ENCODE measurements at regions not wholly inside any gene's neighbourhood (a gene's known extent, or its start where the extent isn't known, plus 50 kb on each side); places are given as distances from the start of the nearest gene placed in this dataset.

GRCh38 chr22:22094514-22094913 is 111.9 kb upstream of the TOP3B start:
- DNase-seq (ENCODE audit: low read depth): no peak

- no peak for DNase-seq (ENCODE audit: low read depth)
Measured at GRCh38 chr22:22093743-22094142, 111.2 kb upstream of the TOP3B start.

GRCh38 chr22:22092974-22093373 is 110.4 kb upstream of the TOP3B start:
- DNase-seq (ENCODE audit: low read depth): no peak

- no peak for DNase-seq (ENCODE audit: low read depth)
Measured at GRCh38 chr22:22092101-22092500, 109.5 kb upstream of the TOP3B start.

- no peak for DNase-seq (ENCODE audit: low read depth)
Measured at GRCh38 chr22:22091400-22091878, 108.9 kb upstream of the TOP3B start.

DNA sequence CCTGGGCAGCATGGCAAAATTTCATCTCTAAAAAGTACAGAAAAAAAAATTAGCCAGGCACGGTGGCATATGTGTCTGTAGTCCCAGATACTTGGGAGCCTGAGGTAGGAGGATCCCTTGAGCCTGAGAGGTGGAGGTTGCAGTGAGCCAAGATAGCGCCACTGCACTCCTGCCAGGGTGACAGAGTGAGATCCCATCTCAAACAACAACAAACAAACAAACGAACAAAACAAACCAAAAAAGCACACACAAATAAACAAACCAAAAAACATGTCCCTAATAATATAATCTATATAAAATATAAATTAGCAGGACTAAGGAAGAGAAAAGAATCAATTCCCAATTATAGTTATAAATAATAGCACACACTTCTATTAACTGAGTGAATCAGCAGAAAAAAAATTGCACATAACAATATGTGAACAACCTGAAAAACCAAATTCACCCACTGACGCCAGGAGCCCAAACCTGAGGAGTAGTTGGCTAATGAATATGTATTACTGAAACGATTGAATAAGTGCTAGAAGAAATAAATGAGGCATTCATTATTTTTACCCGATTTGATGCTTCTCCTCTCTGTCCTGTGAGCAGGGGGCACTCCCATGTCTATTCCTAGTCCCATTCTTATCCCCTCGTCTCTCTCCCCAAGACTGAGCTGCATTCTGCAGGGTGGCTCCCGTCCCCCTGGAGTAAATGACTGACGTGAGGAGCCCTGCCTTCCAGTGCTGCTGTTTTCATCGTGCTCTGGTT is 108.2 kb upstream of the TOP3B start:
- DNase-seq (ENCODE audit: low read depth): no peak

DNA sequence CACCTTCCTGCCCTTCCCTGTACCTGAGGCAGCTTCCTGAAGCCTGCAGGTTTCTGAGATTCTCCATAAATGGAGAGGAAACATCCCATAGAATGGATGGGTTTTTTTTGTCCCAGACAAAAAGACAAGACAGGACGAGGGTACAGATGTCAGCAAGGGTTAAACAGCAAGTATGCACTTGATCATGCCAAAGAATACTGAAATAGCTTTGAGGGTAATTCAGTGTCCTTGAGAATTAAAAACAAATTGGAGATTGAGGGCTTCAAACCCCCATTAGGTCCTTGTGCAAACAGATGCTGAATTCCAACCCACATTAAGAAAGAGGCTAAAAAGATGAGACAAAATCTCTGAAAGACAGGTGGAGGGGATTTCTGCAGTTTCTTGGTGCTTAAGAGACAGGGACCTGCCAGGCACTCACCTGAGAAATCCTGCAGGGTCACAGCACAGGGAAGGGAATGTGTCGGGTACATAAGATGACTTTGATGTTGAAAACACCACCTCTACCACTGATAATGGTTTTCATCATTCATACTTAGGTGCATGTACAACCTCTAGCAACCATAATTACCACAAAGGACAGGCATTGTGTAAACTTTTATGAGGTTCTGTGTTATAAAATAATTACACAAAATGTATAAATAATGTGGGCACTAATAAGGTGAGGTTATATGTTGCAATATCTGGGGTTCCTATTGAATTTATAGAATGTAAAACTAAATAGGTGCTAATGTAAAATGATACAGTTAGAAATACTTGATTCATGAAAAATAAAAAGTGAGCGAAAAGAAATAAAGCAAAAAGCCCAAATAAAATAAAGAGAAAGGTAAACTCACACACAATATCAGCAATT is 107.1 kb upstream of the TOP3B start:
- DNase-seq (ENCODE audit: low read depth): no peak

DNA sequence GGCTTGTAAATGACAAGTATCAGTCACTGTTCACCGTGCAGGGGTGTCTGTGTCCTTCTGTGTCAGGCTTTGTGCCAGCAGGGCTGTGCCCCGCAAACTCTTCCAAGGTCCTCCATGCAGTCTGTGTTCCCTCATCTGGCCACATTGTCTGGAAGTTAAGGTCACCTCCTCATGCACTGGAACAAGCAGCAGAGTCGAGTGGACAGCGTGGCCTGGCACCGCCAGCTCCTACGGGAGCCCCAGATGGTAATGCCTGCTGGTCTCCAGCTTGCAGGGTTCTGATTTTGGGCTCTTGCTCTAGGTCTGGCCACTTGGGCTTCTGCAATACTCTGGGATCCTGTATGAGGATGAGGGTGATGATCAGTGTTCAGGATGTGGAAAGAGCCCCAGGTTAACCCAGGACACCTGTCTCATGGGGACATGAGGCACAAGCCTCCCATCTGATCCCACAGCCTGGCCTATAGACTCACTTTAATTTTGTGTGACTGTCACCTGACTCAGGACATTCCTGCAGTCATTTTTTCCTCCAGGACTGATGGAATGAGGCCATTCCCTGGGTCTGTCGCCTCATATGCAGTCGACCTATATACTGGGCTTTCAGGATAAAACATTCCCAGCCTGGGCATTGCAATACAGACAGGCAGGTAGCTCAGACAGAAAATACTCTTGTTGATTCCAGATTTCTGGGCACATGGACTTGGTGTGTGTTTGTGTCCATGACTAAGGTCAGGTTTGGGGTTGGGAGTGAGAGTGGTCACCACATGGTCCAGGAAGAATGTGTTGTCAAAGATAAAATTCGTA is 106.3 kb upstream of the TOP3B start:
- no peak for DNase-seq (ENCODE audit: low read depth)

DNA sequence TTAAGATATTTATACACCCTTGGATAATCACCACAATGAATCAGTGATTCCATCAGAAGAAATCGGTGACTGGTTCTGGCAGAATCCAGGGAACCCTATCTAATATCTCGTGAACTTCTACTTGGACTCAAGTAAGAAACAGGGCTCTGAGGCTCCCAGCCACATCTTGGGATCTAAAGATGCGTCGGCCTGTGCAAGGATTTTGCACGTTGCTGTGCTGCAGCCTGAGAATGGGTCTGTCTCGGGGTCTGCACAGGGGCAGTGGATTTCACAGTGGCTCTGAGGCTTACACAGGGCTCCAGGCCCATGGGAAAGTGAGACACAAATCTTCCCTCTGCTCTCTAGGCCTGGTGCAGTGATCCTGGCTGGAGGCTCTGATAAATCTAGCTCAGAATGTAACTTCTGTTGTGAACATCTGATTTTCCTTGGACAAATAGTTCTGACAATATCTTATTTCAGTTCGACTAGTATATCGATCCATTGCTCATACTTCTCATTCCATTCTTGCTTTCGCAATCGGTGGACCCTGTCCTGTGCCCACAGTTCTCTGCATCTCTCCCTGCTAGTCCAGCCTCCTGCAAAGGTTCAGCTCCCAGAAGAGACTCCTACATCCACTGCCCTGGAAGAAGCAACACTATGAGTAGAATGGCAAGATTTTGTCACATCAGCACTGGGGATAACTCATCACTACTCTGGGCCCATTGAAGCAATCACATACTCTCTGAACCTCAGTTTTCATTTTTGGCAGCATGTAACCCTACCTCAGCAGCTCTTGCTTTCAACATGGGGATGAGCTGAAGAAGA is 105.5 kb upstream of the TOP3B start:
- no peak for DNase-seq (ENCODE audit: low read depth)

GRCh38 chr22:22086501-22087158 is 104.0 kb upstream of the TOP3B start:
- no peak for DNase-seq (ENCODE audit: low read depth)

DNA sequence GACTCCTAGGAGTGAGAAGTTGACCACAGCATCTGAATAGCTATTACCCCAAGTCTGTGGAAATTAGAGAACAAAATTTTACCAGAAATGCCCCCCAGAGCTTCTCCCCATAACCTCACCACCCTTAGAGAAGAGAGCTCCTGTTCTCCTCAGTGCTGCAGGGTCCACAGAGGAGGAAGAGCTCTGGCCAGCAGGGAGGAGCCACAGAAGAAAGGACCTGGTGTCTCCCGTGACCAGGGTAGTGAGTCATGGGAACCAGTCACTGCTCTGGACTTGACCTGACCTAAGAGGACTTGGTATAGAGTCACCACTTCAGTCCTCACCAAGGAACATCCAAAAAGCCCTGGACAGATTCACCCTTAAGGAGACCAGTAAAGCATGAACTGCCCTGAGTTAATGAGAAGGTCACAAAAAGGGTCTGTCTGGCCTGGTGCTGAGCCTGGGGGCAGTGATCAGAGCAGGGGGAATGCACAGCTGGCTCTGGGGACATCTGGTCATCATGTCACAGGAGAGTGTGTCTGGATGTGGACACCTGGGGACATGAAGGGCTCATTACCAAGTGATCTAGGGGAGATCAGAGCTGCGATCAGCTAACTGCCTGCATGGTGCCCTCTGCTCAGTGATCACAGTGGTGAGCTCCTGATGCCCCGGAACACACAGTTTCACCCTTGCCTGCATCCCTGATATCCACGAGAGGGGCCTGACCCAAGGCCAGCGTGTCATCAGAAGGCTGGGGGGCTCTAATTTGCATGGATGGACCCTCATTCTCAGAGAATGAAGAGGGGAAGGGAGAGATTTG is 103.3 kb upstream of the TOP3B start:
- no peak for DNase-seq (ENCODE audit: low read depth)

DNA sequence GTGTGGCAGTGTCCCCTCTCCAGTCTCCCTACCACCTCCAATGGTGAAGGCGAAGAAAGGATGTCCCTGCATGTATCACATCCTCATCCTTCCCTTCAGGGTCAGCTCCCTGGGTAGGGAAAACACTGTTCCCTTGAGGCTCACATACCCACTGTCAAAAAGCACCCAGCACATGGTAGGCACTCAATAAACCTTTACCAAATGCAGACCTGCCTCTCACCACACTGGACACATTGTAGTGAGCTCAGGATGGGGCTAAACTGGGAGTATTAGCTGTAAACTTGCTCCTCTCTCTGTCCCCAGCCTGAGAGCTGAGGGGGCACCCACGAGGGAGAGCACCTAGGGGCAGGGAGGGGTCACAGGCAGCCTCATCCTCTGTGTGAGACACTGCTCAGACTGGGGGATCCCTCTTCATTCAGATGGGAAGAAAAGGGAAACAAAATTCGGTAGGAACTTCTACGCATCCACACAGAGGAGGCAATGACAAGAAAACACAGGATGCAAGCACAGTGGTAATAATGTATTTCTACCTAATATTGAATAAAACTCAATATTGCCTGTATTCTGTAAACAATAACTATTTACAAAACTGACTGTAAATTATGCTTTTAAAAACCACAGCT is 101.6 kb upstream of the TOP3B start:
- DNase-seq (ENCODE audit: low read depth): no peak

DNA sequence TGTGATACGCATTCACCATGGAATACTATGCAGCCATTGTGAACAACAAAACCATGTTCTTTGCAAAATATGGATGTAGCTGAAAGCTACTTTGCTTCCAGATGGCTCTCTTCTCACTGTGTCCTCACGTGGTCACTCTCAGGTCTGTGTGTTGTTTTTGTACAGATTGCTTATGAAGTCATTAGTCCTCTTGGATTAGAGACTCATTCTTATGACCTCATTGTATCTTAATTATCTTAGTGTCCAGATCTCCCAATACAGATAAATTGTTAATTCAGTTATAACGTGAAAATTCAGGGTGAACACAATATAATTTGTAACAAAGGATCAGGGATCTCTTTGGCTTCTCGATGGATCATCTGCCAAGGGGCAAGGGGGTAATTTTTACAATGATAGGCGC is 100.4 kb upstream of the TOP3B start:
- no peak for DNase-seq (ENCODE audit: low read depth)

- no peak for DNase-seq (ENCODE audit: low read depth)
Measured at GRCh38 chr22:22082229-22082835, 99.7 kb upstream of the TOP3B start.

DNA sequence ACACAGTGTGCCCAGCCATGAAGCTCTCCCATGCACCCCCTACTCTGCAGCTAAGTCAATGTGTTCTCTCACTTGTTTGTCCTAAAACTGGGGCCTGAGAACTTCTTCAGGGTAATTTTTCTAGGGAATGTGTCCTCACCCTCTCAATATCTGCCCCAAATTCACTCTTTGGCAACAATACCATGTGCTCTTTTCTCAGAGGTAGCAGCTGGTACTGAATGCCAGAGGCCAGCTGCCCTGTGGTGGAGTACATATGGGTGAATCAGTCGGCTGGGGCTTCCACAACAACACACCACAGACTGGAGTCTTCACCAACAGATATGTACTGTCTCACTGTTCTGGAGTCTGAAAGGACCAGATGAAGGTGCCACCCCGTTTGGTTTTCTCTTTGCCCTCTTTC is 97.7 kb upstream of the TOP3B start:
- no peak for DNase-seq (ENCODE audit: low read depth)

DNA sequence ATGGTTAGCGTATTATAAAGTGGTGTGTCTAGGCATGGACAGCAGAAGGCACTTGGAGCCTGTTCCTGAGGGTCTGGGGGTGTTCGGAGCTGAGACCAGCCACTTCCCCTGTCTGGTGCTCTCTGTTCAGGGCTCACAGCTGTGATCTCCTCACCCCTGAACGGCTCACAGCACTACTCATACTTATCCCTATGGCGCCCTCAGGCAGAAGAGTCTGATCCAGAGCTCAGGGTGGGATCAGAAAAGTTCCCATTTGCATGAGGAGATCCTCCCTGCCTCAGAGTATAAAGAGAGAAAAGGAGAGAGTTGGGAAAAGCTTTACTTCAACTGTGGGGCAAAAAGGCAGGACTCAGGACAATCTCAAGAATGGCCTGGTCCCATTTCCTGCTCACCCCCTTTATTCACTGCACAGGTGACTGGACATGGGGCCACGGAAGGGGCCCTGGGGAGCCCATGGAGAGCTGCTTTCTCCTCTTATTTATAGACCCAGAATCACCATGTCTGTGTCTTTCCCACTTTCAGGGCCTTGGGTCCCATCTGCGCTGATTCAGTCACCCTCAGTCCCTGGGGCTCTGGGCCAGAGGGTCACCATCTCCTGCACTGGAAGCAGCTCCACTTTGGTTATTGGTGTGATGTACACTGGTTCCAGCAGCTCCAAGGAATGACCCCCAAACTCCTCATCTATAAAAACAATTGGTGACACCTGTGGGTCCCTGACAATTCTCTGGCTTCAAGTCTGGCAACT is 97.0 kb upstream of the TOP3B start:
- no peak for DNase-seq (ENCODE audit: low read depth)

- DNase-seq (ENCODE audit: low read depth): no peak
Measured at GRCh38 chr22:22078329-22078728, 95.7 kb upstream of the TOP3B start.
